ENCODE measurements at regions not wholly inside any gene's neighbourhood (a gene's known extent, or its start where the extent isn't known, plus 50 kb on each side); places are given as distances from the start of the nearest gene placed in this dataset.
"Not testable (repeated sequence)": the region's sequence is repeated elsewhere in the genome, so short reads cannot be mapped to it uniquely, and the experiment has no call there.

DNA sequence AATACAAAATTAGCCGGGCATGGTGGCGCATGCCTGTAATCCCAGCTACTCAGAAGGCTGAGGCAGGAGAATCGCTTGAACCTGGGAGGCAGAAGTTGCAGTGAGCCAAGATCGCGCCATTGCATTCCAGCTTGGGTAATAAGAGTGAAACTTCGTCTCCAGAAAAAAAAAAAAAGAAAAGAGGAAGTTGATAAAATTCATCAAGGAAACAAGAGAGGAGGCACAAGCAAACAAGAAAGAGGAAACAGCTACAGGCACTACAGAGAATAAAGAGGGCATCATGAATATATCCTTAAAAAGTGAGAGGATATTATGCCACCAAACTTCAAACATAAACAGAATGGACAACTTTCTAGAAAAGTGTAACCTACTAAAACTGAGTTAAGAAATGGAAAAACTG, 98.3 kb downstream of the NIBAN1 start:
- not testable (repeated sequence) for ATAC-seq

GRCh38 chr1:184875218-184875617, 99.1 kb downstream of the NIBAN1 start:
- TF ChIP-seq ESRRG (CRISPR knock-in tag; IDR thresholded peaks at IDR 0.05) (no peak), SNAI2 (CRISPR knock-in tag; IDR thresholded peaks at IDR 0.05) (no peak), POU6F1 (CRISPR knock-in tag; IDR thresholded peaks at IDR 0.05; ENCODE audit: borderline replicate concordance, low read depth) (no peak), ZFP30 (CRISPR knock-in tag; IDR thresholded peaks at IDR 0.05) (no peak), ZNF70 (CRISPR knock-in tag; IDR thresholded peaks at IDR 0.05) (no peak), ARNTL (CRISPR knock-in tag; IDR thresholded peaks at IDR 0.05; ENCODE audit: borderline replicate concordance, low read depth) (no peak), CREB5 (CRISPR knock-in tag; IDR thresholded peaks at IDR 0.05; ENCODE audit: low read depth) (no peak), OSR1 (CRISPR knock-in tag; IDR thresholded peaks at IDR 0.05) (no peak)
- TF ChIP-seq, protein P1, sequence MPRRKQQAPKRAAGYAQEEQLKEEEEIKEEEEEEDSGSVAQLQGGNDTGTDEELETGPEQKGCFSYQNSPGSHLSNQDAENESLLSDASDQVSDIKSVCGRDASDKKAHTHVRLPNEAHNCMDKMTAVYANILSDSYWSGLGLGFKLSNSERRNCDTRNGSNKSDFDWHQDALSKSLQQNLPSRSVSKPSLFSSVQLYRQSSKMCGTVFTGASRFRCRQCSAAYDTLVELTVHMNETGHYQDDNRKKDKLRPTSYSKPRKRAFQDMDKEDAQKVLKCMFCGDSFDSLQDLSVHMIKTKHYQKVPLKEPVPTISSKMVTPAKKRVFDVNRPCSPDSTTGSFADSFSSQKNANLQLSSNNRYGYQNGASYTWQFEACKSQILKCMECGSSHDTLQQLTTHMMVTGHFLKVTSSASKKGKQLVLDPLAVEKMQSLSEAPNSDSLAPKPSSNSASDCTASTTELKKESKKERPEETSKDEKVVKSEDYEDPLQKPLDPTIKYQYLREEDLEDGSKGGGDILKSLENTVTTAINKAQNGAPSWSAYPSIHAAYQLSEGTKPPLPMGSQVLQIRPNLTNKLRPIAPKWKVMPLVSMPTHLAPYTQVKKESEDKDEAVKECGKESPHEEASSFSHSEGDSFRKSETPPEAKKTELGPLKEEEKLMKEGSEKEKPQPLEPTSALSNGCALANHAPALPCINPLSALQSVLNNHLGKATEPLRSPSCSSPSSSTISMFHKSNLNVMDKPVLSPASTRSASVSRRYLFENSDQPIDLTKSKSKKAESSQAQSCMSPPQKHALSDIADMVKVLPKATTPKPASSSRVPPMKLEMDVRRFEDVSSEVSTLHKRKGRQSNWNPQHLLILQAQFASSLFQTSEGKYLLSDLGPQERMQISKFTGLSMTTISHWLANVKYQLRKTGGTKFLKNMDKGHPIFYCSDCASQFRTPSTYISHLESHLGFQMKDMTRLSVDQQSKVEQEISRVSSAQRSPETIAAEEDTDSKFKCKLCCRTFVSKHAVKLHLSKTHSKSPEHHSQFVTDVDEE (CRISPR knock-in tag; IDR thresholded peaks at IDR 0.05) = no peak
- TF ChIP-seq, protein P2, sequence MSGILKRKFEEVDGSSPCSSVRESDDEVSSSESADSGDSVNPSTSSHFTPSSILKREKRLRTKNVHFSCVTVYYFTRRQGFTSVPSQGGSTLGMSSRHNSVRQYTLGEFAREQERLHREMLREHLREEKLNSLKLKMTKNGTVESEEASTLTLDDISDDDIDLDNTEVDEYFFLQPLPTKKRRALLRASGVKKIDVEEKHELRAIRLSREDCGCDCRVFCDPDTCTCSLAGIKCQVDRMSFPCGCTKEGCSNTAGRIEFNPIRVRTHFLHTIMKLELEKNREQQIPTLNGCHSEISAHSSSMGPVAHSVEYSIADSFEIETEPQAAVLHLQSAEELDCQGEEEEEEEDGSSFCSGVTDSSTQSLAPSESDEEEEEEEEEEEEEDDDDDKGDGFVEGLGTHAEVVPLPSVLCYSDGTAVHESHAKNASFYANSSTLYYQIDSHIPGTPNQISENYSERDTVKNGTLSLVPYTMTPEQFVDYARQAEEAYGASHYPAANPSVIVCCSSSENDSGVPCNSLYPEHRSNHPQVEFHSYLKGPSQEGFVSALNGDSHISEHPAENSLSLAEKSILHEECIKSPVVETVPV (CRISPR knock-in tag; IDR thresholded peaks at IDR 0.05) = no peak
- no peak for ATAC-seq

DNA sequence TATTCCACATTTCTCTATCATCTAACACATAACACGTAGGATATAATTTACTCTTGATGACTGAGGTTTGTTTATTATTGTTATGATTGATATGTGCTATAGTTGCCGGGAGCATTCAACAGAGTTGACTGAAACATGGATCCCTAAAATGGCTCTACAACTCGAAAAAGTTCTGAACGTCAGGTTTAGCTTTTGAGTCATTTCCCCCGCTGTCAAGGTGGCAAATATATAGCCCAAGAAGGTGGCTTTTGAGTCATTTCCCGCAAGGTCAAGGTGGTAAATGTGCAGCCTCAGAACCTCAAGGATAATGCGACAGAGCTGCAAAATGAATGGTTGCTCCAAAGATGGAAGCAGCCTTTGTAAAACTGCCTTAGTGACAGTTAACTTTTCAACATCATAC, 104.0 kb downstream of the NIBAN1 start:
- TF ChIP-seq ZNF565 (CRISPR knock-in tag; conservative IDR thresholded peaks at IDR 0.05; ENCODE audit: low read depth) = no peak
- no peak for TF ChIP-seq OSR1 (CRISPR knock-in tag; IDR thresholded peaks at IDR 0.05)
- no peak for TF ChIP-seq BACH2 (CRISPR knock-in tag; IDR thresholded peaks at IDR 0.05; ENCODE audit: borderline replicate concordance)
- no peak for TF ChIP-seq ZNF8 (CRISPR knock-in tag; IDR thresholded peaks at IDR 0.05)
- no peak for TF ChIP-seq CREB5 (CRISPR knock-in tag; IDR thresholded peaks at IDR 0.05; ENCODE audit: low read depth)
- no peak for ATAC-seq

DNA sequence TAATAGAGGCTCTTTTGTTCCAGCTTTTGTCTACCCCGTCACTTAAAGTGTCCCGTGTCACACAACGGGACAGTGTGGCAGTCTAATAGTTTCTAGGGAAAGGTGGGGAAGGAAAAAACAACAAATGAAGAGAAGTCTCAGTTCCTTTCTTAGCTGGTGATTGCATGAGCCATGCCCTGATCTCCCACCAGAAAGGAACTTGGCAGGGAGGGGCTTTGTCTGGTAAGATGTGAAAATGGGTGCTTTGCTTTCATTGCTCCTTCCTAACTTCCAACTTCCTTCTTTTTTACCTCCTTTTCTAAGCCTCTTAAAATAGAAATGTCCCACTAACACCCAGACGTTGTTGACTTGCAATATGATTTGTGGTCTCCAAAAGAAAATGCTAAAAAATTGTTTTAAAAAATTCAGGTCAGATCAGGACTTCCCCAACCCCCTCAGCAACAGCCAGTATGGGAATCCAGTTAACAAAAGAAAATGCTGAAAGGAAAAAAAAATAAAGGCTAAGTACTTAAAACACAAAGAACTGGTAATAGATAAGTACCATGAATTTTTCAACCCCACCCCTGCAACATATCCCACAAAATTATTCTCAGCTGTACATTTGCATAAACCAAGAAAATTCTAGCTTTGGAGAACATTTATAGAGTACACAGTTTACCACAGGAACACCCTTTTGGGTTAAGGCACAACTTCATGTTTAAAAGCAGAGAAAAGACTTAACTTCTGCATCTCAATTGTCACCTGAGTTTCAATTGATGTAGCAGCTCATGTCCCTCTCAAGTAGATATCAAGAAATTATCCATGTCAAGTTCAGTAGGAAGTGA, 106.2 kb downstream of the NIBAN1 start:
- ATAC-seq = no peak
- TF ChIP-seq PATZ1 (CRISPR knock-in tag; IDR thresholded peaks at IDR 0.05; ENCODE audit: borderline replicate concordance) (no peak), SNAI2 (CRISPR knock-in tag; IDR thresholded peaks at IDR 0.05) (no peak), PPARA (CRISPR knock-in tag; IDR thresholded peaks at IDR 0.05; ENCODE audit: borderline replicate concordance) (no peak), BACH2 (CRISPR knock-in tag; IDR thresholded peaks at IDR 0.05; ENCODE audit: borderline replicate concordance) (no peak), POU6F1 (CRISPR knock-in tag; IDR thresholded peaks at IDR 0.05; ENCODE audit: borderline replicate concordance, low read depth) (no peak), ESRRG (CRISPR knock-in tag; IDR thresholded peaks at IDR 0.05) (no peak), ZFP3 (CRISPR knock-in tag; IDR thresholded peaks at IDR 0.05) (no peak), TOX (CRISPR knock-in tag; IDR thresholded peaks at IDR 0.05; ENCODE audit: borderline replicate concordance) (no peak), GLIS3 (CRISPR knock-in tag; IDR thresholded peaks at IDR 0.05) (no peak), ARNTL (CRISPR knock-in tag; IDR thresholded peaks at IDR 0.05; ENCODE audit: borderline replicate concordance, low read depth) (no peak), CREB5 (CRISPR knock-in tag; IDR thresholded peaks at IDR 0.05; ENCODE audit: low read depth) (no peak), ZFP30 (CRISPR knock-in tag; IDR thresholded peaks at IDR 0.05) (no peak)
- TF ChIP-seq, protein P2 (CRISPR knock-in tag; IDR thresholded peaks at IDR 0.05) = no peak

Data from SK-N-SH treated with all-trans-retinoic acid at 6 μM for 48 hours (cell line).